Epithelial cell of prostate (primary cell): ENCODE measurements at regions not wholly inside any gene's neighbourhood (a gene's known extent, or its start where the extent isn't known, plus 50 kb on each side); places are given as distances from the start of the nearest gene placed in this dataset.

ENCODE experiments used
- DNase-seq: peaks from one replicate; pipeline ENCODE4 v3.0.0-alpha.2; 2011; ENCODE audit warnings: low read depth, low spot score
- H3K27ac ChIP-seq: fragments of 450-650 bp; 2 replicates; pipeline ENCODE4 v1.5.1; 2017; ENCODE audit warnings: mild to moderate bottlenecking

DNA sequence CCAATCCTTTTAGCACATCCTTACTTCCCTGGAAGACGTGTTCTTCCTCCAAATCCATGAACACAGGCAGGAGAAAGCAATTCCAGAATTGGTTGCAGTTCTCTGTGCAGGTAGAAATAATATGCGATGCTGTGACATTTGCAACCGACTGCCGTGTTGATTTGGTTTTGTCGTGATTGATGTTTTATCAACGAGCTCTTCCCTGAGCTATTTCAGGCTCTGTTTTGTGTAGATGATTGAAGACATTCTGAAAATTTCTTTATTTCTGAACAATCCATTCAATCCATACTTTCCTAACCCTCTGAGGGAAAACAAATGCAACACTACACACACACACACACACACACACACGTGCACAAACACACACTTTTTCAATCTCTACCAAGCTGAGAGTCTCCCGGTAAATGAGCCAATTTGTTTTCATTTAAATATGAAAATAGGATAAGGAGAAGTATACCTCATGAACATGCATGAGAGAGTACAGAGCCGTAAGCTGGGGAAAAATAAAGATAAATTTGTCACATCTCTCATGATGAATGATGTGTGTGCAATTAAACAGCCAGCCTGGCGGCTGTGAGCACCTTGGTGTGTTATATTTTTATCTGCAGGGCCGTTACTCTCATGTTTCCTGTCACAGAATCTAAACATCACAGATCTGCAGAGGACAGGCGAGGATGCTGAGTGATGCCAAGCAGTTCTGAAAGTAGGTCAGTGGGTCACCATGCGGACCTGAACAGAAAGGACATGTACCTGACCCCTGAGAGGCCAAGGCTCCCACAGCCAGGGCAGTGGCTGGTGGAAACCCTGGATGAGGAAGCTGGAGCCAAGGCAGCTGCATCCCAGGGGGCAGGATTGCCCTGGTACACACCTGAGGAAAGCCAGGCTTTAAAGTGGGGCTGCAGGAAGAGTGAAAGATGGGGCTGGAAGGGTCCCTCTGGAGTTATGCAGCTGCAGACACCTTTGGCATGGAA is 64.8 kb downstream of the PDCL3 start:
- H3K27ac ChIP-seq: no peak overlapping the region

DNA sequence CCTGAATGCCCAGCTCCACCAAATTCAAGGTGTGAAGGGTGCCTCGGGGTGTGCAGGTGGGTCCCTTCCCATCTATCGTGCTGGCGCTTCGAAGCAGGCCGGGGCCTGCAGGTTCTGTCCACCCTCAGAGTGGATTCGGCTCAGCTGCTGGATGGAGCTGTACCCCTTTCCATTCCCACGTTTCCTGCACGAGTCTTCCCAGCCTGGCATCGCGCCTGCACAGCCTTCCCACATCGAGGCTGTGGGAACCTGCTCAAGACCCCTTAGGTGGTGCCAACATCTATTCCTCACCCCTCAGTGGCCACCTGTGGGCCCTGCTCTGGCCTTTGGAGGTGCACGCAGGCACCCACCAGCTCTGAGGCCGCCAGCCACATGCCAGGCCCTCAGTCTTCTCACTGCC is 65.7 kb downstream of the PDCL3 start:
- no peak for DNase-seq
- no peak overlapping the region for H3K27ac ChIP-seq

More for the DNA sequence above, 64.8 kb downstream of the PDCL3 start:
- DNase-seq: no peak

DNA sequence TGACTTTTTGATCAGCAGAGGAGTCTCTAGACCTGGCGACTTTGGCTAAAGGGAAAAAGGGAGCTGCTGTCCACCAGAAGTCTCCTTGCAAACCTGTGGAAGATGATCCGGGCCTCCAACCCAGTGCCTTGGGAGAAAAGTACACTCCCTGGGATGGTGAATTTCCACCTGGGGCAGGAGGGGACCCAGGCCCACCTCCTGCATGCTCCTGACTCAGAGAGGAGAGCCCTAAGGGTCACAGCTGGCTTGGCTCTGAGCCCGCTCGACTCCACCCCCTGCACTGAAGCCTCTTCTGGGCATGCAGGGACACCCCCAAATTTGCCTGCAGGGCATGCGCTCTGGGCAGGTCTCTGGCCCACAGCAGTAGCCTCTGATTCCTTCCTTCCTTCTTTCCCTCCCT is 66.5 kb downstream of the PDCL3 start:
- no peak overlapping the region for H3K27ac ChIP-seq
- DNase-seq: no peak

DNA sequence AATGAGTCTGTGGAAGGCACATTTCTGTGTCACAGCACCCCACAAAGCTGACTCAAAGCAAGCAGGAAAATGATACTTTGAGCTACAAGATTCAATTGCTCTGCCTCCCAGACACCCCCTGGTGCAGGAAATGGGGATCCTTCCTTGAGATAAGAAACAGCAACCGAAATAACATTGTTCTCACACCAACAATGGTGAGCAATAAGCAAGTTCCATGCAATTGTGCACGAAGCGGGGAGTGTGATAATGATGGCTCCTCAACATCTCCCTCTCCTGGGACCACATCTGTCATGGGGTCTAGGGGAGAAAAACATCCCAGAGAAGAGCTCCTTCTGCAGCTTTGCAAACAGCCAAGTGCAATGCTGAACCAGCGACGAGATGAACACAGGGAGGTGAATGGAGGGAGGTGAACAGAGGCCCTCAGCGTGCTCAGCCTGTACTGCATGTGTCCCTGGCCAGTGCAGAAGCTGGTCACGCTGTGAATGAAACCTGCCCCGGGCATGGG is 67.7 kb downstream of the PDCL3 start:
- H3K27ac ChIP-seq: no peak overlapping the region
- DNase-seq: no peak

DNA sequence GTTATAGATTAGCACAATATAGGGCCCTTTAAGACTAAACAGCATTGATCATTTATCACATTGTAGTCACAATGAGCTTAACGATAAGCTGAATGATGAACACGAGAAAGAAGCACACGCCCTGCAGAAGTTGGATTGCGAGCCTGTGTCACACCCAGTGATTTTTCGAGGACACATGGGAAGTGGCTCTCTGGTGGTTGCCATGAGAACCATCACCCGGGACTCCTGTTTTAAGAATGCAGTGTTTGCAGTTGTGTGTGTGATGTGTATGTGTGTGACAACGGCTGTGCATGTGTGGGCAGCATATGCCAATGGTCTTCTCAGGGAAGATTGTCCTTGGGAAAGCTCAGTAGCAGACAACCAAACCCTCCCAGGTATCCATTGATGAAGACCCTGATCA is 69.2 kb downstream of the PDCL3 start:
- DNase-seq: no peak
- no peak overlapping the region for H3K27ac ChIP-seq

DNA sequence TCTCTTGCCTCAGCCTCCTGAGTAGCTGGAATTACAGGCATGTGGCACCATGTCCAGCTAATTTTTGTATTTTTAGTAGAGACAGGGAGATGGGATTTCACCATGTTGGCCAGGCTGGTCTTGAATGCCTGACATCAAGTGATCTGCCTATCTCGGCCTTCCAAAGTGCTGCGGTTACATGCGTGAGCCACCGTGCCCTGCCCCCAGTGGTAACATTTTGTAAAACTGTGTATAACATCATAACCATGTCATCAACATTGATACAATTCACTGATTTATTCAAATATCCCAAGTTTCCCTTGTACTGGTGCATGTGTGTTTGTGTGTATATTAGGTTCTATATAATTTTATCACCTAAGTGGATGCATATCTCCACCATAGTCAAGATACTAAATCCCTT is 70.0 kb downstream of the PDCL3 start:
- DNase-seq: no peak
- no peak overlapping the region for H3K27ac ChIP-seq

DNA sequence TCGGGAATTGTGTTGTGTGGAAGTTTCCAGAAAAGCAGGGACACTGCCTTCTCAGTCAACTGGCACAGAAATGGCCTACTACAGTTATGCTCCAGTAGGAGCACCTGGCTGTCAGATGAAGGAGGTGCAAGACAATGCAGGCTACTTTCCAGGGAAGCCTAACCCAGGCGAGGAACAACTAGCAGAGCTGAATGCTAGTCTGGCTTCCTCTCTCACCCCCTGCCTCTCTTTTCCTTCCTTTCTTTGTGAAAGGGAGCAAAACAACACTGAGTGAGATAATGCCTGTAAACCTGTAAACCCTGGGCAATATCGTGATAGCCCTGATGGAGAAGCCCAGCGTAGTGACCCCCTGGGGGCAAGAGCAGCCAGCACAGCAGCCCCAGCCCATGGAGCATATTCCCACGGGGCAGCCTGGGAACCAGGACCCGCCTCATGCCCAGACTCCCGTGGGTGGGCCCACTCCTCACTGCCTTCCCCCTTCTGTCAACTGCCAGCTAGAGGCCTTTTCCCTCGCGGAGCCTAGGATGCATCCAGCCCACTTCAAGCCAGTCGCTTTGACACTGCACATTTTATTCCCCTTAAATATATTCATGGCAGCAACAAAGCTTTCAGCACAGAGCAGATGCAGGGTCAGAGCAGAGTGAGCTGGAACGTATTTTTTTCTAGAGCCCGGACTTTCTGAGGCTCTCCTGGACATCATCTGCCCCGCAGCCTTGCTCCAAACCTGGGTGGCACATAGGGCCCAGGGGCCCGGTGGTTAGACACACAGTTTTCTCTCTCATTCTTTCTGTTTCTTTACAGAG is 77.0 kb downstream of the PDCL3 start:
- no peak overlapping the region for H3K27ac ChIP-seq
- no peak for DNase-seq

DNA sequence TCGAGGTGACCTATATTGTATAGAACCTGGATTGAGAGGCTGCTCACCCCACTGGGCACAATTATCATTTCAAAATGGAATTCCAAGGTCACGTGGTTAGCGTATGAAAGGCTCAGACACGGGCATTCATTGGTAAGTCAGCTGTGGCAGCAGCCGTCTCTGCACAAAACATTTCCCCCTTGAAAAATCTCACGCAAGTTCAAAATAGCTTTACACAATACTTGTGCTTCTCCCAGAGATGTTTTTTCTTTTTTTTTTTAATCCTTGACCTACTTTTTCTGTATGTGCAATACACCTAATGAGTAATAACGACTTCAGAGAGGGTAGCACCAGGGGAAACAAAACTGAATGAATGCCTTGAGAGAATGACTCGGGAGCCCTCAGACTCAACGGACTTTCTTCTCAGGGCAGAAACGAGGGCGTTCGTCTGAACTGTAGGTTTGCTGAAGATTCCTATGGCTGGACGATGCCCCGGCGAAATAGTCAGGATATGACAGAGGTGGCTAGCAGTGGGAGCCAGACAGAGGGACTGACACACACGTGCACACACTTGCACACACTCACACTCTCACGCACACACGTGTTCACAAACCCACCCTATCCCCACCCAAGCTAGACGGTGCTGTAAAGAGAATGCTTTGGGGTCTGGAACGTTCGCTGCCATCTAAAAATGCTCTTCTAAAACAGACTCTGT is 77.8 kb downstream of the PDCL3 start:
- no peak overlapping the region for H3K27ac ChIP-seq
- no peak for DNase-seq

DNA sequence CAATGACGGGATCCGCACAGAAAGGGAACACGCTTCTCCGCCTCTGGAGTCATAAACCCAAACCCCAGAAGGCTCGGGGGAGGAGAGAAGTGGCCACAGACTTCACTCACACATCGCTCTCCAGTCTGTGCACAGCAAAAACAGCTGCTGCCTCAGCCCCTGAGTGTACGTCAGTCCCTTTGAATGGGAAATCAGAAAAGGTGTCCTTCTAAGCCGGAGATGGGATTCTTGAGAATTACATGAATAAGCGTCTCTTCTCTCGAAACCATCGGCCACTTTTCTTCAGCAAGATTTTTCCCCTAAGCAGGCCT is 78.3 kb downstream of the PDCL3 start:
- no peak for DNase-seq

DNA sequence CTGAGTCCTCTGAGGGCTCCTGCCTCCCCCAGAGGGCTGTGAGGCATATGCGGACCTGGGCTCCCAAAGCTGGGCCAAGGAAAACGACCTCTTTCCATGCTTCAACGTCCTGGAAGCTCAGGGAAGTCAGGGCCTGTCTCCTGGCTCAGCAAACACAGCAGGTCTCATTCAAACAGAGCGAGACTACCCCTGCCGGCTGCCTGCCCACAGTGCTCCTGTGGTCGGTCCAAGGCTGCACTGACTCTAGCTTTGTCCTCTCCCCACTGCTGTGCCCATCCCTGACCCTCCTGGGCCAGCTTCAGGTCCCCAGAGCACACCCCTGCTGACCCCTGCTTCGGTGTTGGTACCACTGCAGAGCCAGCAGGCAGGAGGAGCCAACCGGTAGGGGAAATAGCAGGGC is 79.6 kb downstream of the PDCL3 start:
- H3K27ac ChIP-seq: no peak overlapping the region

More for the DNA sequence above, 78.3 kb downstream of the PDCL3 start:
- H3K27ac ChIP-seq: no peak overlapping the region

DNA sequence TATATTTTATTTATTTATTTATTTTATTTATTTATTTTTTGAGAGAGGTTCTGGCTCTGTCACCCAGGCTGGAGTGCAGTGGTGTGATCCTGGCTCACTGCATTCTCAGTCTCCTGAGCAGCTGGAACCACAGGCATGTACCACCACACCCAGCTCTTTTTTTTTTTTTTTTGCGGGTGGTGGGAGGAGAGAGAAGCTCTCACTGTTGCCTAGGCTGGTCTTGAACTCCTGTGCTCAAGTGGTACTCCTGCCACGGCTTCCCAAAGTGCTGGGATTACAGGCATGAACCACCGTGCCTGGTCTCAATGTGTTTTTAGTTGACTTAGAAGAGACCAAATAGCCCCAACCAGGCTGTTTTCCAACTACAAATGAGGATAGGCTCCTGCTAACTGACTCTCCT is 80.7 kb downstream of the PDCL3 start:
- no peak overlapping the region for H3K27ac ChIP-seq
- no peak for DNase-seq

More for the DNA sequence above, 79.6 kb downstream of the PDCL3 start:
- DNase-seq: no peak

DNA sequence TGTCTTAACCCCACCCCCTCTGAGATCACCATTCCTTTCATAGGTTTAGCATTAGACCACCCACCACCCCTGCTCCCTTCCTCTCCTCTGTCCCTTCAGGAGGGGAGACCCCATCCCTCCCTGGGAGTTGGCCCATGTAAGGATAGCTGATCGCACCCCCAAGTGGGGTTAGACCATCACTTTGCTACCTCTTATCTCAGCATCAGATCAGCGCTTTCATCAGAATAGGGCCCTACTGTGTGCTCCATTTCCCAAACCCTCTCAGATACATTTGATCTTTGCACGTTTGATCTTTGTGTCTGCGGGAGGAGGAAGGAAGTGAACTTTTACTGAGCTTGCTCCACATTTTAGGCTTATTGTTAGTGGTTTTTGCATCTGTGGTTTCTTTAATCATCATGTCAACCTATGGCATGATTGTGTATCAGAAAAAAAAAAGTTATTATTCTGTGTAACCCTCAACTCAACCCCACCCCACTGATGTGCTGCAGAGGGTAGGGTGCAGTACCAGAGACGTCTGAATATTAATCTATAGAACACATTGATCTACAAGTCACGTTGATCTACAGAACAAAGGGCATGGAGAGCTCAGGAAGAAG is 81.2 kb downstream of the PDCL3 start:
- H3K27ac ChIP-seq: no peak overlapping the region
- DNase-seq: no peak

DNA sequence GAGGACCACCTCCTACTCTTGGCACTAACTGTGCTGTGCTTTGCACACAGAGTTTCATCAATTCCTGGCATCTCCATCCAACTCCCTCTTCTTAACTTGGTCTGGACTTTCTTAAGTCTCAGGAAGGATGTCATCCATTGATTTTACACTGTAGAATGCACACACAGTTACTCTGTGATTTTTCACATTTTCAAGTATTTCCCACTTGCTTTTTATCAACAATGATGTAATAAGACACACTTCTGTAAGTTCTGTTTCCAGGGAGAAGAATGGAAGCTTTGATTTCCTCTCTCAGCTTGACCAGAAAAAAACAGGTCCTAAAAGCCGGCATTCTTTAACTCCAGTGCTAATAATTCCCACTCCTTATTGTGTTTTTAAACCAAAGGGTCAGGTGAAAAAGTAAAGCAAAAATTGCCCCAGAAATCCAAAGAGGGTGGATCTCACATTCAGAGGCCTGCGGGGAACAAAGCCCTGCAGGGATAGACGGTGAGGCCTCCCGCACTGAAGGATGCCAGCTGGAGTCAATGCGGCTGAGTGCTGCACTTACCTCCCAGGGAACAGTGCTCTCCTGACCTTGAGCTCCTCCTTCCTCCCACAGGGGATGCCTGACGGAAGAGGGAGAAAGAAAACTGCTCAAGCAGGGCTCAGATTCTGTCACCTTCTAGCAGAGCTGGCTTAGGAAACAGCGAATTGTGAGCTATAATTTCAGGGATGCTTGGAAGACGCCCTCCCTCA is 83.1 kb downstream of the PDCL3 start:
- H3K27ac ChIP-seq: no peak overlapping the region
- no peak for DNase-seq

DNA sequence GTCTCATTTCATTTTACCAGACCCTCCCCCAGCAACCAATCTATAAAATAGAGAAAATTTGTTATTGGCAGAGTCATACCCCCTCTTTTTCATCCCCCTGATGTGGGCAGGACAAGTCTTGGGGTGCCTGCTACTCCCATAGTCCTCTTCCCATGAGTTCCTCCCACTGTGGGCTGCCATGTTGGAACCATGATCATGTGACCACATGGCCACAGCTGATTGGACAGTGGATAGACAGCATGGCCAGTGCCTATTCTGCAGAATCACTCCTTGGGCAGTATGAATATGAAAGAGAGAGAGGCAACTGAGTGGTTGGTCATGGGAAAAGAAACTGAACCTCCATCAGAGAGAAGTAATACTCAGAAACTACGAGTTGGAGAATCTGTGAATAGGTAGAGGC is 84.9 kb downstream of the PDCL3 start:
- H3K27ac ChIP-seq: no peak overlapping the region
- DNase-seq: no peak

DNA sequence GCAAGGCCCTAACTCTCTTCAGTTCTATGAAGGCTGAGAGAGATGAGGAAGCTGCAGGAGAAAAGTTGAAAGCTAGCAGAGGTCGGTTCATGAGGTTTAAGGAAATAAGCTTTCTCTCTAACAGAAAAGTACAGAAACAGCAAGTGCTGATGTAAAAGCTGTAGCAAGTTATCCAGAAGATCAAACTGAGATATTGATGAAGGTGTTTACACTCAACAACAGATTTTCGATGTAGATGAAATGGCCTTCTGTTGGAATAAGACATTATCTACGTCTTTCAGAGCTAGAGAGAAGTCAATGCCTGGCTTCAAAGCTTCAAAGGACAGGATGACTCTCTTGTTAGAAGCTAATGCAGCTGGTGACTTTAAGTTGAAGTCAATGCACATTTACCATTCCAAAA is 87.4 kb downstream of the PDCL3 start:
- H3K27ac ChIP-seq: no peak overlapping the region
- DNase-seq: no peak

DNA sequence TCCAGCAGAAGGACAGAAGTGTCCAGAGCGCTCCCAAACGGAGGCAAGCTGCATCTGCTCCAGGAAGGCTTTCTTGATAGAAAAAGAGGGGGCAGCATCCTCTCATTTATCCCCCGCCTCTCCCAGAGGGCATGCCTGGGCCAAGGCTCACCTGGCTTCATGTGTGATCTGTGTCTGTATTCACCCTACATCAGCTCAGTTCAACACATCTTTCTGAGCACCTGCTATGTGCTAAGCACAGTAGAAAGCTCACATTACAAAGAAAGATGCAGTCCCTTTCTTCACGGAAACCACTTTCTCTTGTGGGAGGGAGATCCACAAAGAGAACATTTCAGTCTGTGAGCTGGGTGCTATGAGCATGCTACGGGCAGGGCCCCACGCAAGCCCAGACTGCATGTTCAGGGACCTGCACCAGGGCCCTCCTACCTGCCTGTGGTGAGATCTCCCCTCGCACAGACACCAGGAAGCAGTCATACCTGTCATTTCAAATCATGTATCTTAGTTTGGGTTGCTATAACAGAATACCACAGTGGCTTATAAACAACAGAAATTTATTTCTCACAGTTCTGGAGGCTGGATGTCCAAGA is 90.7 kb downstream of the PDCL3 start:
- no peak for DNase-seq

DNA sequence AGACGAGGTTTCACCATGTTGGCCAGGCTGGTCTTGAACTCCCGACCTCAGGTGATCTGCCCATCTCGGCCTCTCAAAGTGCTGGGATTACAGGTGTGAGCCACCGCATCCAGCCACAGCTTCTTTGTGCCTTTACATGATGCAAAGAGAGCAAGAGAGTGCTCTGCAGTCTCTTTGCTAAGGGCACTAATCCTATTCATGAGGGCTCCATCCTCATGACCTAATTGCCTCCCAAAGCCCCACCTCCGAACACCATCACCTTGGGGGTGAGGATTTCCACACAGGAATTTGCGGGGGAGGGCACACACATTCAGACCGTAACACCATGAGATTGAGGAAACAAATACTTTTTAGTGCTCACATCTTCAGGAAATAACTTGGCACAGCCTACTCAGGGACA is 91.8 kb downstream of the PDCL3 start:
- no peak for DNase-seq
- no peak overlapping the region for H3K27ac ChIP-seq

More for the DNA sequence above, 90.7 kb downstream of the PDCL3 start:
- no peak overlapping the region for H3K27ac ChIP-seq

DNA sequence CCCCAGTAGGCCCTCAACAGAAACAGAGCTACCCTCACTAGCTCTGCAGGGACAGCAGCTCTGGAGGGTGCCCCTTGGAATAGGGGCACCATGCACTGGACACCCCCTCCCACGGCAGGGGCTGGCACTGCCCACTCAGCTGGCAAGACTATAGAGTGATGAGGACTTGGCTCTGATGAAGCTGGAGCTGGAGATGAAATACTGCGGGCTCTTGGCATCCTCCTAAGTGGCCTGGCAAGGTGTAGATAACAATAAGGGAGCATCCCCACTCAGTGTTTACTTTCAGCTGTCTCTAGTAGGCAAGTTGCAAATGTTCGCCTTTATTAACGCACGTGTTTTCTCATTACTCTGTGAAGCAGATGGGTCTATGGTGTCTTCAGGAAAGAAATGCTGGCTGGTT is 92.7 kb downstream of the PDCL3 start:
- DNase-seq: no peak

DNA sequence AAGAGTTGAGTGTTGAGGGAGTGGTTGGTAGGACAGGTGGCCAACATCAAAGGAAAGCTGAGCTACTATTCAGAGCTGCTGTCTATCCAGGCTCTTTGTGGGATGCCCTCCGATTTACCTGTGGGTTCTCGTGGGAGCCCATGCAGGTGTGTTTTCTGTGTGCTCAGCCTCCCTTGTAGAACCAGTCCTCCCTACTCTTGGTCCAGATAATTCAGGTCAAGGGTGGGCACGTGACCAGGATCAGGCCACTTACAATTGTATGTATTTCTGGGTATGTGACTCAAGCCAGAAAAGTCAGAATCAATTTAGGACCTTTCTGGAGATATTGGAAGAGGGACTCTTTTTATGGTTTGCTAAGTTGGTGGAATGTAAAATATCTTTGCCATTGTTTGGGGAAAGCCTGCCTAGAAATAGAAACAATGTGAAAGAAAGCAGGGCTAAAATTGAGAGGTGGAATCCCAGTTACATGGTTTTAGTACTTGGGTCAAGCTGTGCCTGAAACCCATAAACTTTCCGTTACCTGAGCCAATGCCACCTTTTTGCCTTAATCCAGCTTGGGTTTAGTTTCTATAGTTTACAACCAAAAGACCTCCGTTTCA is 93.2 kb downstream of the PDCL3 start:
- no peak overlapping the region for H3K27ac ChIP-seq
- no peak for DNase-seq

More for the DNA sequence above, 92.7 kb downstream of the PDCL3 start:
- no peak overlapping the region for H3K27ac ChIP-seq
